K562 (cell line): ENCODE measurements at regions not wholly inside any gene's neighbourhood (a gene's known extent, or its start where the extent isn't known, plus 50 kb on each side); places are given as distances from the start of the nearest gene placed in this dataset.

Experiments used
- ATAC-seq: fragments of 200-7000 bp; cut with Tn5 transposase; 3 replicates; pipeline ENCODE4 v1.9.1; 2020; ENCODE audit warnings: moderate library complexity
- BruUV-seq: library from RNA; stranded (reverse); fragments of 400-500 nt; replicated peaks from 2 replicates; lab custom pipeline; 2021; lab: Mats Ljungman, UMichigan
- CTCF ChIA-PET: fragments of 300-600 bp; formaldehyde crosslinking; extraction: SDS; loops from one replicate; lab custom pipeline; 2021; ENCODE audit warnings: low intra/inter-chr PET ratio; lab: Yijun Ruan, JAX
- POLR2A ChIA-PET: fragments of 300-600, 350-650 bp; sonication (Branson Sonifier 250); formaldehyde crosslinking; extraction: SDS; loops from one replicate; lab custom pipeline; 2021; ENCODE audit warnings: antibody characterized with exemption, inconsistent platforms; lab: Yijun Ruan, JAX
- DNase-seq, 4 experiments: peaks; one replicate each; pipeline versions ENCODE4 v3.0.0 to v3.0.0-alpha.2; 2011 to 2018; ENCODE audit warnings: low spot score in 3 of 4, mixed read lengths in 3 of 4; ENCODE audit errors: extremely low read depth in 1 of 4
- FAIRE-seq: peaks from 2 replicates; lab custom pipeline; 2011; peaks lifted over from hg19 to GRCh38; lab: Jason Lieb, UNC
- H2AFZ ChIP-seq: 2 replicates; pipeline ENCODE4 v1.6.0; 2011; ENCODE audit warnings: low read depth, low read length, control low read depth, inconsistent platforms
- H3K27ac ChIP-seq: fragments of 200-600 bp; 3 replicates; pipeline ENCODE4 v1.8.0; 2011; ENCODE audit warnings: low read depth, mild to moderate bottlenecking, control low read depth, inconsistent platforms, low read length, moderate library complexity, mixed read lengths; ENCODE audit errors: extremely low read depth
- H3K27me3 ChIP-seq, 2 experiments: fragments of 300-600 bp in 1 of 2; 2 replicates in 1 of 2; 3 replicates in 1 of 2; pipeline versions ENCODE4 v1.6.0 to v1.8.0; 2011; ENCODE audit warnings: inconsistent platforms in 2 of 2, low read length in 2 of 2, mild to moderate bottlenecking in 1 of 2, mixed read lengths in 1 of 2, moderate library complexity in 1 of 2; ENCODE audit not compliant: control insufficient read depth in 2 of 2, insufficient read depth in 2 of 2
- H3K36me3 ChIP-seq: fragments of 300-600 bp; 3 replicates; pipeline ENCODE4 v1.8.0; 2011; ENCODE audit warnings: mild to moderate bottlenecking, low read length, inconsistent platforms; ENCODE audit not compliant: control insufficient read depth, insufficient read depth
- H3K4me1 ChIP-seq, 2 experiments: fragments of 200-600 bp in 1 of 2; replicated peaks in 1 of 2; 2 replicates in 1 of 2; 3 replicates in 1 of 2; pipeline versions ENCODE4 v1.5.1 to v1.8.0; 2011; ENCODE audit warnings: inconsistent platforms in 2 of 2, low read length in 2 of 2, mild to moderate bottlenecking in 1 of 2, mixed read lengths in 1 of 2, moderate library complexity in 1 of 2; ENCODE audit not compliant: control insufficient read depth in 2 of 2, insufficient read depth in 2 of 2
- H3K4me2 ChIP-seq: 2 replicates; pipeline ENCODE4 v1.6.1; 2011; ENCODE audit warnings: low read length, control low read depth, inconsistent platforms, mixed read lengths; ENCODE audit not compliant: insufficient read depth
- H3K4me3 ChIP-seq: fragments of 200-600 bp; sonication (generic), shearing (Covaris generic); 2 replicates; pipeline ENCODE4 v1.5.1; 2016; ENCODE audit warnings: control low read depth, inconsistent platforms
- H3K79me2 ChIP-seq: fragments of 200-600 bp; 3 replicates; pipeline ENCODE4 v1.8.0; 2011; ENCODE audit warnings: low read length, inconsistent platforms; ENCODE audit not compliant: control insufficient read depth, insufficient read depth
- H3K9ac ChIP-seq, 2 experiments: 2 replicates each; pipeline versions ENCODE4 v1.6.0 to v1.6.1; 2011; ENCODE audit warnings: low read depth in 2 of 2, low read length in 2 of 2, control low read depth in 1 of 2, inconsistent platforms in 1 of 2, mild to moderate bottlenecking in 1 of 2, mixed read lengths in 1 of 2; ENCODE audit not compliant: insufficient read depth in 1 of 2
- H3K9me1 ChIP-seq: one replicate; pipeline ENCODE4 v1.6.0; 2011; ENCODE audit warnings: inconsistent platforms, mild to moderate bottlenecking, low read length, moderate library complexity; ENCODE audit not compliant: control insufficient read depth, insufficient read depth
- H3K9me3 ChIP-seq: replicated peaks from 2 replicates; pipeline ENCODE4 v1.5.1; 2011; ENCODE audit warnings: low read depth, low read length, inconsistent platforms; ENCODE audit not compliant: control insufficient read depth, insufficient read depth
- H4K20me1 ChIP-seq: replicated peaks from 2 replicates; pipeline ENCODE4 v1.6.1; 2011; ENCODE audit warnings: low read length, inconsistent platforms, mixed read lengths; ENCODE audit not compliant: control insufficient read depth, insufficient read depth
- E2F3 ChIP-seq: fragments of 250-450 bp; sonication (Bioruptor Pico); IDR thresholded peaks from 2 replicates; pipeline ENCODE4 v1.4.0; 2020; ENCODE audit warnings: mild to moderate bottlenecking
- ETS2 ChIP-seq: IDR thresholded peaks from 2 replicates; pipeline ENCODE4 v1.6.1; 2016; ENCODE audit warnings: borderline replicate concordance, missing genetic modification characterization, mild to moderate bottlenecking, moderate library complexity, missing compliant biosample characterization; ENCODE audit not compliant: poor library complexity, severe bottlenecking
- HDAC2 ChIP-seq: fragments of 450-650 bp; IDR thresholded peaks from 2 replicates; pipeline ENCODE4 v1.6.1; 2016; ENCODE audit warnings: mild to moderate bottlenecking
- HNRNPUL1 ChIP-seq: fragments of 200-400 bp; formaldehyde crosslinking; IDR thresholded peaks from 2 replicates; pipeline ENCODE4 v1.6.1; 2017; ENCODE audit warnings: low read length
- ID3 ChIP-seq, 2 experiments: fragments of 250-450 bp in 1 of 2; fragments of 450-650 bp in 1 of 2; sonication (Bioruptor Pico) in 1 of 2; IDR thresholded peaks; 2 replicates each; pipeline versions ENCODE4 v1.6.1 to v1.8.0; 2016 to 2021; ENCODE audit warnings: mild to moderate bottlenecking in 2 of 2, moderate library complexity in 2 of 2, missing compliant biosample characterization in 1 of 2, missing genetic modification characterization in 1 of 2
- KLF16 ChIP-seq: IDR thresholded peaks from 2 replicates; pipeline ENCODE4 v1.6.1; 2016; ENCODE audit warnings: antibody characterized with exemption
- MCM3 ChIP-seq: fragments of 450-650 bp; IDR thresholded peaks from 2 replicates; pipeline ENCODE4 v1.6.1; 2016
- NCOA4 ChIP-seq: fragments of 450-650 bp; IDR thresholded peaks from 2 replicates; pipeline ENCODE4 v1.6.1; 2018; ENCODE audit warnings: mild to moderate bottlenecking; ENCODE audit not compliant: partially characterized antibody
- NR2F6 ChIP-seq: fragments of 450-650 bp; formaldehyde crosslinking; IDR thresholded peaks from 2 replicates; pipeline ENCODE4 v1.4.0; 2020; ENCODE audit warnings: mild to moderate bottlenecking
- PHB2 ChIP-seq: fragments of 450-650 bp; IDR thresholded peaks from 2 replicates; pipeline ENCODE4 v1.6.1; 2017; ENCODE audit warnings: low read depth
- PRMT5 ChIP-seq: sonication (generic); formaldehyde crosslinking; IDR thresholded peaks from 2 replicates; pipeline ENCODE4 v1.5.0; 2020; ENCODE audit warnings: missing genetic modification reagents
- SREBF1 ChIP-seq: fragments of 150-350 bp; IDR thresholded peaks from 2 replicates; pipeline ENCODE4 v1.6.1; 2014; ENCODE audit warnings: antibody characterized with exemption, low read depth, low read length, borderline replicate concordance
- ZNF324 ChIP-seq: fragments of 250-450 bp; sonication (Bioruptor Pico); IDR thresholded peaks from 2 replicates; pipeline ENCODE4 v1.4.0; 2020; ENCODE audit warnings: mild to moderate bottlenecking
- ZNF586 ChIP-seq: fragments of 450-650 bp; formaldehyde crosslinking; conservative IDR thresholded peaks from 2 replicates; pipeline ENCODE4 v1.4.0; 2020; ENCODE audit warnings: mild to moderate bottlenecking, moderate library complexity
- ZSCAN32 ChIP-seq: fragments of 450-650 bp; formaldehyde crosslinking; IDR thresholded peaks from 2 replicates; pipeline ENCODE4 v1.4.0; 2020; ENCODE audit warnings: mild to moderate bottlenecking, moderate library complexity
- WGBS: fragments of 100-300 bp; shearing (Covaris generic); methylation state at CpG from one replicate; pipeline ENCODE4 v1.1.6; 2016; ENCODE audit warnings: low coverage, mixed read lengths; ENCODE audit not compliant: insufficient coverage; ENCODE audit errors: missing lambda C conversion rate; 5-methylcytosine and 5-hydroxymethylcytosine counted together
- in situ Hi-C: fragments of 300-500 bp; cut with MboI; formaldehyde crosslinking; loops from 4 replicates; pipeline ENCODE4 v1.15.0; 2018; ENCODE audit warnings: inconsistent platforms, mixed read lengths
- intact Hi-C: fragments of 100-400 bp; cut with micrococcal nuclease; formaldehyde crosslinking; loops from 2 replicates; pipeline ENCODE4 v1.14.2; 2022

- H2AFZ ChIP-seq = no peak overlapping the region
- no peaks in the 10 kb centered on the region for H3K36me3 ChIP-seq
- no peak overlapping the region for H3K4me2 ChIP-seq
- in situ Hi-C loops = loop anchor here (25.0 kb wide), 1 partner anchor 347 kb away; no protein-coding TSS in a partner anchor
- intact Hi-C loops = loop anchor here (5.0 kb wide), 2 partner anchors 377 to 462 kb away; no protein-coding TSS in a partner anchor
- H3K4me1 ChIP-seq = no peaks in the 10 kb centered on the region
- 0% methylated on average over 3 of the region's 3 CpGs for WGBS
- no peak for ATAC-seq
- H3K27ac ChIP-seq = no peak overlapping the region
- no peaks in the 10 kb centered on the region for H3K9me1 ChIP-seq
- DNase-seq = no peak
- H3K79me2 ChIP-seq = no peaks in the 10 kb centered on the region
- CTCF ChIA-PET = interaction anchor here (1.4 kb wide), 1 partner anchor 222 kb away, joined by 4 read pairs; no protein-coding TSS in a partner anchor
- no peak overlapping the region for H3K9ac ChIP-seq
- no peak overlapping the region for H3K4me3 ChIP-seq
- 0 out of 2 replicates have a peak, but pooled peaks cover 8% of the 10 kb centered on the region for H4K20me1 ChIP-seq
- TF ChIP-seq PHB2 = no peak
- TF ChIP-seq SREBF1 = no peak
- no peak for TF ChIP-seq HDAC2
- TF ChIP-seq ZNF586 (CRISPR knock-in tag) = no peak
- no peak for TF ChIP-seq E2F3 (CRISPR knock-in tag)
- TF ChIP-seq NCOA4 = no peak
- no peak for TF ChIP-seq NR2F6 (CRISPR knock-in tag)
- no peak for TF ChIP-seq ETS2 (tag)
- TF ChIP-seq PRMT5 (CRISPR knock-in tag) = no peak
- TF ChIP-seq HNRNPUL1 = no peak
- no peak for TF ChIP-seq ZNF324
- no peak for TF ChIP-seq KLF16
- no peak for TF ChIP-seq ID3 (CRISPR knock-in tag; IDR thresholded peaks at IDR 0.05)
- TF ChIP-seq ID3 (tag; IDR thresholded peaks at IDR 0.05) = no peak
- no peak for TF ChIP-seq ZSCAN32
- no peak for TF ChIP-seq MCM3
- TF ChIP-seq, all 486 proteins: peak for 0
- no TSS peak for BruUV-seq
- no peak for FAIRE-seq
- POLR2A ChIA-PET = interaction anchor here (0.6 kb wide), 1 partner anchor 20 kb away, joined by 4 read pairs; no protein-coding TSS in a partner anchor
- H3K9me3 ChIP-seq = no peaks in the 10 kb centered on the region
- H3K27me3 ChIP-seq = peaks cover 0 to 2% of the 10 kb centered on the region in 2 experiments; a peak in 2 of 5 replicates
These were observed 182.6 kb upstream of the PKDCC start for GRCh38 chr2:41865263-41865662.
